Muscle of back (tissue), 3 donors: ENCODE measurements at regions not wholly inside any gene's neighbourhood (a gene's known extent, or its start where the extent isn't known, plus 50 kb on each side); places are given as distances from the start of the nearest gene placed in this dataset.
"Not testable (repeated sequence)": the region's sequence is repeated elsewhere in the genome, so short reads cannot be mapped to it uniquely, and the experiment has no call there.

Experiments
- DNase-seq, 3 donors: peaks; one replicate each; pipeline versions ENCODE4 v3.0.0 to v3.0.0-alpha.2; 2013

GRCh38 chr13:24563087-24563486, 50.5 kb upstream of the PARP4 start:
- no peak for DNase-seq

GRCh38 chr13:24563971-24564370, 51.4 kb upstream of the PARP4 start:
- DNase-seq, result peak in 2 of 3 donors; percentile 7 to 49

DNA sequence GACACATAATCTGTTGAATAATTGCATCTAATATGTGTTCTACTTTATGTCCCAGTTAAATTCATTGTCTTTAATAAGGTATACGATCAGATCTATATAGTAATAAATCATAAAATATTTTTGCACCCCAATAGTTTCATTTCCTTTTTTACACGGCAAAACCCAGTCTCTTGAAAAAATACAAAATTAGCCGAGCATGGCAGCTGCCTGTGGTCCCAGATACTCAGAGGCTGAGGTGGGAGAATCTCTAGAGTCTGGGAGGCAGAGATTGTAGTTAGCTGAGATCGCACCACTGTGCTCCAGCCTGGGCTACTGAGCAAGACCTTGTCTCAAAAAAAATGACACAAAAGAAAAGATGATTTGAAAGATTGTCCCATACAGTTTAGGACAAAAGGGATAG, 52.3 kb upstream of the PARP4 start:
- no peak for DNase-seq

DNA sequence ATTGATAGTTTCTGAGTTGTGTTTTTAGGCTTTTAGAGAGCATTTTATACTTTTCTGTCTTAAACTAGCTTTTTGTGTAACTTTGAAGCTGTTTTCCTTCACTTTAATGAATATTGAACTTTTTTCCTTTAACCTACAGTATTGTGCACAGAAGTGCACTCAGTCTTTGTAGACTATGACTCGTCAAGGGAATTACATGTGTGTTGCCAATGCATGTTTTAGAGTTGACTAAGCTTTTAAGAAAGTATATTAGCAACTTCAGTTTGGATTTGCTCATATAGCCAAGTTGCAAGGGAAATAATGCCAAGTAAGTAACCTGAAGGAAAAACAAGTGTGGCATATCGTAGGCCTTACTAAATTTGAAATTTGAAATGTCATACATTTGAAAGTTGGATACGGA, 55.0 kb upstream of the PARP4 start:
- DNase-seq, result peak in 1 of 3 donors; percentile 11

DNA sequence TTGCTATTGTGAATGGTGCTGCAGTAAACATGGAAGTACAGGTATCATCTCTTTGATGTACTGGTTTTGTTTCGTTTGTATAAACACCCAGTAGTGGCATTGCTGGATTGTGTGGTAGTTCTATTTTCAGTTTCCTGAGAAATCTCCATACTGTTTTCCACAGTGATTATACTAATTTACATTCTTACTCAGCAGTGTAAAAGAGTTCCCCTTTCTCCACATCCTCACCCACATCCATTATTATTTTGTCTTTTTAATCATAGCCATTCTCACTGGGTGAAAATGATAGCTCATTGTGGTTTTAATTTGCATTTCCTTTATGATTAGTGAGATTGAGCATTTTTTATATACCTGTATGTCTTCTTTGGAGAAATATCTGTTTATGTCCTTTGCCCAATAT, 62.3 kb upstream of the PARP4 start:
- DNase-seq, result no peak

GRCh38 chr13:24580315-24580714, 67.7 kb upstream of the PARP4 start:
- DNase-seq, result peak in 2 of 3 donors; percentile 6 to 55

GRCh38 chr13:24581578-24581977, 69.0 kb upstream of the PARP4 start:
- DNase-seq, result not testable (repeated sequence)

- not testable (repeated sequence) for DNase-seq
These were observed 79.1 kb upstream of the PARP4 start for GRCh38 chr13:24591697-24592096.

- DNase-seq, result not testable (repeated sequence)
These were observed 82.1 kb upstream of the ATP12A start for GRCh38 chr13:24597906-24598670.

DNA sequence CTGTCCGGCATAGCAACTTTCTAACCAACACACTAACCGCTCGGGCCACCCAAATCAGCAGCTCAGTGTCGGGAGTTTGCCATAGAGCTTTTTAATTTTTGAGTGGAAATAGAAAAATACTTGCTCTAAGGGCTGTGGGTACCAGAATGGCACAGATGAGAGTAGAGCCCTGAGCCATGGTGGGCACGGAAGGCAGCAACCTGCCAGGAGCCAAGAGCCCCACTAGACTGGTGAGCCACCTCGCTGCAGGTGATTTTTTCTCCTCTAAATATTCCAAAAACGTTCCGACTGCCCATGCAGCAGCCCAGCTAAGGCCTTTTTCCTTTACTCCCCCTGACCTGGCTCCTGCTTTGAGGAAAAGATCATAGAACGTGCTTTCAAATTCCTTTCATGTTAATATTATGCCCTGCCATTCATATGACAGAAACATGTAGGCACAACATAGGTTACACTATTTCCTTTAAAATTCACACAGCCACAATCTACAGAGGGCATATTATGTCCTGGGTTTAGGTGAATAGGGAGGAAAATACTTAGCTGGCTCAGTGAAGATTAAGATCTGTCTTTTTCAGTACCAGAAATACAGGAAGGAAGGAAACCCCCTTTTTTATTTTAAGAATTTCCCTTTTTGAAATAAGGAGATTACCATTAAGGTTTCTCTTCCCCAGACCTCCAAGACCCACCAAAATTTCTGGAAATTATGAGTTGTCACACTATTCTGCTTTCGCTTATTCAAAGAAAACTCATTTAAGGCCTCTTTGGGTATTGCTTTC, 81.0 kb upstream of the ATP12A start:
- DNase-seq, result not testable (repeated sequence)

DNA sequence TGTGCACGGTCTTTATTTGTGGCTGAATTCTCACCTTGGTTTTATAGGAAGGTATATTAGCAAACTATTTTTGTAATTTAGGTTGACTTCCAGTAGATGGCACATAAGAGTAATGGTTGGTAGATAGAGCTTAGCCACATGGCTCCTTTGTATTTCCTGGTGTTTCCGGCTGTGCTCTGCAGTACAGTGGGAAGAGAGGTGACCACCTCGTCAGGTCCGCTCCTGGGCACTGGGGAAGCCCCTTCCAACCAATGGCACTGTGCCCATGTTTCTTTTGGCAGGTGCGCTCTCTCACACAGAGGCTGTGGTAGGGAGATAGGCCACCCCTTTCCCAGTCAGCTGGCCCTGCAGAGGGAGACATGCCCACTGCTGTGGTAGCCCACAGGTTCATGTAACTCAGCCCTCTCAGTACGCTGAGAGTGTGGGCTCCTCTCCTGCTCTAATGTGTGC, 74.3 kb upstream of the ATP12A start:
- DNase-seq, result no peak

DNA sequence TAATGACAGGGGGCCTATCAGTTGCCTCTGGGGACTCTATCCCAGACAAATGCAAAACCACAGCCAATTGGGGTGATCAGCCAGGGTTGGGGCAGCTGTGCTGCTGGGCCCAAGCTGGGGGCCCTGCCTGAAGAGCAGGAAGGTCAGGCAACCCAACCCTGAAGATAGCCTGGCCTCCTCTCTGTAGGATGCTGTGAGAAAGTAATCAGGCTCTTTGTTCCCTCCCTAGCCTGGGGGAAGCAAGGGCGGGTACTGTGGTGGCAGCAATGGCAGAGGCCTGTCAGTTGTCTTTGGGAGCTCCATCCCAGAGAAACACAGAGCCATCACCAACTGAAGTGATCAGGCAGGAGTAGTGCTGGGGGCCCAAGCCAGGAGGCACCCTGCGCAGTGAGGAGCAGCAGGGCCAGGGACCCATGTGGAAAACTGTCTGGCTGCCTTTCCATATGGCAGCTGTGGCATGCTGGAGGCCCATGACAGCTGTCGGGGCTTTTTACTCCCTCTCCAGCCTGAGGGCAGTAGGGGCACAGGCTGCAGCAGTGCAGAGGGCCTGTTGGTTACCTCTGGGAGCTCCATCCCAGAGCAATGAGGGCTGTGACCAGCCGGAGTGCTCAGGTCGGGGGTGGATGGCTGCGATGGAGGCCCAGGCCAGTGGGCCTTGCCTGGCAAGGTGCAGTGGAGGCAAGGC, 73.6 kb upstream of the ATP12A start:
- no peak for DNase-seq

- no peak for DNase-seq
These were observed 69.3 kb upstream of the ATP12A start for GRCh38 chr13:24610956-24611355.

- DNase-seq, result no peak
These were observed 67.5 kb upstream of the ATP12A start for GRCh38 chr13:24612726-24613125.

- DNase-seq, result no peak
These were observed 67.1 kb upstream of the ATP12A start for GRCh38 chr13:24613128-24613527.

GRCh38 chr13:24613755-24614154, 66.5 kb upstream of the ATP12A start:
- DNase-seq, result no peak

GRCh38 chr13:24614306-24615080, 65.7 kb upstream of the ATP12A start:
- DNase-seq, result no peak

DNA sequence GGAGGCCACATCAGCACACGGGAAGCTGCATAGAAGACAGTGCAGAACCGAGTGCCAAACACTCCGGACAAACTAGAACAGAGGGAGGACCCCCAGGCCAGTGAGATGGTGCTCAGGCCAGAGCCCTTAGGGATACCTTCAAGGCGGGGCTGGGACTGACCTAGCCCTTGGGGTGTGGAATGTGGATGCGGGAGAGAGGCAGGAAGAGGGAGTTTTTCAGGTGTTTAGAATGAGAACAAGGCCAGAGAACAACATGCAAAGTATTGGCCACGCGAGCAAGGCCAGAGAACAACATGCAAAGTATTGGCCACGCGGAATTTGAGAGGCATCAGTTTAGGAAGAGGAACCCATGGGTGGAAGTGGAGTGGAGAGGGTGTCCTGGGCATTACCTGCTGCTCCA, 65.1 kb upstream of the ATP12A start:
- DNase-seq, result no peak

GRCh38 chr13:24615911-24616472, 64.2 kb upstream of the ATP12A start:
- no peak for DNase-seq

GRCh38 chr13:24616514-24616913, 63.7 kb upstream of the ATP12A start:
- DNase-seq, result no peak

- DNase-seq, result peak in 1 of 3 donors; percentile 34
These were observed 62.8 kb upstream of the ATP12A start for GRCh38 chr13:24617256-24618010.
